NB4 (cell line): ENCODE measurements at regions not wholly inside any gene's neighbourhood (a gene's known extent, or its start where the extent isn't known, plus 50 kb on each side); places are given as distances from the start of the nearest gene placed in this dataset.

Experiments
- CTCF ChIP-seq: IDR thresholded peaks from one replicate; pipeline ENCODE4 v1.5.1; 2012; ENCODE audit warnings: low read depth, low read length
- MYC ChIP-seq: IDR thresholded peaks from 2 replicates; pipeline ENCODE4 v1.6.1; 2011; ENCODE audit warnings: low read depth, low read length
- POLR2A ChIP-seq: IDR thresholded peaks from 2 replicates; pipeline ENCODE4 v1.6.1; 2011; ENCODE audit warnings: mild to moderate bottlenecking; ENCODE audit not compliant: insufficient read length; ENCODE audit errors: extremely low read depth

- no peak for TF ChIP-seq CTCF
- TF ChIP-seq POLR2A = no peak
- no peak for TF ChIP-seq MYC
Observed at GRCh38 chr10:129278686-129279085, 188.4 kb upstream of the MGMT start.
